ENCODE measurements at regions not wholly inside any gene's neighbourhood (a gene's known extent, or its start where the extent isn't known, plus 50 kb on each side); places are given as distances from the start of the nearest gene placed in this dataset.
"Not testable (repeated sequence)": the region's sequence is repeated elsewhere in the genome, so short reads cannot be mapped to it uniquely, and the experiment has no call there.

DNA sequence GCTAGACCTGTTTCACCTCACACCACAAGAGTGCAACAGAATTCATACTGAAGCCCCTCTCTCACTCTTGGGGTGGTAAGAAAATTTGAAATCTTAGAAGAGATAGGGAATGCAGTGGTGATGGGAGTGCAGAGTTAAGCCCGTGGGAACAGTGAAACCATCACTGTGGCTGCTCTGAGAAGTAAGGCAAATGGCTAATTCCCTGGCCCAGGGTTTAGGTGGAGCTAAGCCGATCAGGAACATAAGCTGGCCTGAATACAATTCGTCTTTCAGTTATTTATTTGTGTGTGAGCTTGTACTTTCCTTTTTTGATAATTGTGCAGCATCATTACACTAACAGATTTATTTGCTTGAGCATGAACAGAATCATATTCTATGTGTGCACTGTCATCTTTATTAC is 1070.6 kb downstream of the STPG2 start:
- intact Hi-C loops (cut with DNase I) = no loop called here
- ATAC-seq (no peak), DNase-seq (ENCODE audit: low spot score) (no peak)

DNA sequence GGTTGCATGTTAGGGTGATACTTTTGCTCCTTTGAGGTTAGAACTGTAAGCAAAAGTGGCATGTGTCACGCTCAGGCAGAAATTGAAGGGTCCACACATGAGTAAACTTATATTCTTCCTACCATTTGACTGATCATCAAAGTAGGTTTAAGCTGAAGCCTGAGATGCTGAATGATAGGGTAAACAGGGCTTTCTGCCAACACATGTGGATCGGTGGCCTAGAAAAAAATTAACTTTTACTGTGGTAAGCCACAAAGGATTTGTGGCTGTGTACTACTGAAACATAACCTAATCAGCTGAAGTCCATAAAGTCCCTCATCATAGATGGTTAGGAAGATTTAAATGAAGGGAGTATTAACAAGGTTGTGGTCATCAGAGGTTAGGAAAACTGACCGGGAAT is 1070.1 kb downstream of the STPG2 start:
- no peak for DNase-seq (ENCODE audit: low spot score)
- intact Hi-C loops (cut with DNase I) = no loop called here
- ATAC-seq = no peak

DNA sequence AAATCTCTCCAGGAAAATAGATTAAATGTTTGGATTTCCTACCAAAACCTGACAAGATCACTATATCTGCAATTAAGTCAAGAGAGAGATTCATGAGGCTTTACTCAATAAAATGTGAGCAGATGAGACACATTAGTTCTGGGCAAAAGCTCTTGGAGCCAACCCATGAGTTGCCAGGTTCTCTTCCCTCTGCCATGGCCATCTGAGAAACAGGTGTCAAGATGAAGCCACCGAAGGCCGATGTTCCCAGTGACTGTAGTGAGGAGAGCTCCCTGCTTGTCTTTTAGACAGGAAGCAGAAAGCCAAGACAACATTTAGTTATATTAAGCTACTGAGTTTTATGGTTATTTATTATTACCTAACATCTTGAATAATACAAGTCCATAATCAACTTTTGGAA is 1068.7 kb downstream of the STPG2 start:
- ATAC-seq = no peak
- intact Hi-C loops (cut with DNase I) = no loop called here
- no peak for DNase-seq (ENCODE audit: low spot score)

DNA sequence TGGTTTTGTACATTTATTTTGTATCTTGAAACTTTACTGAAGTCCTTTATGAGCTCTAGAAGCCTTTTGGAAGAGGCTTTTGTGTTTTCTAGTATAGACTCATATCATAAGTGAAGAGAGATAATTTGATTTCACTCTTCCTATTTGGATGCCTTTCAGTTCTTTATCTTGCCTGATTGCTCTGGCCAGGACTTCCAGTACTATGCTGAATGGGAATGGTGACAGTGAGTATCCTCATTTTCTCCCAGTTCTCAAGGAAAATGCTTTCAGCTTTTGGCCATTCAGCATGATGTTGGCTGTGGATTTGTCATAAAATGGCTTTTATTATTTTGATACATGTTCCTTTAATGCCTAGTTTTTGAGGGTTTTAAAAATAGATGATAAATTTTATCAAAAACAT is 1061.3 kb downstream of the STPG2 start:
- intact Hi-C loops (cut with DNase I) = no loop called here

DNA sequence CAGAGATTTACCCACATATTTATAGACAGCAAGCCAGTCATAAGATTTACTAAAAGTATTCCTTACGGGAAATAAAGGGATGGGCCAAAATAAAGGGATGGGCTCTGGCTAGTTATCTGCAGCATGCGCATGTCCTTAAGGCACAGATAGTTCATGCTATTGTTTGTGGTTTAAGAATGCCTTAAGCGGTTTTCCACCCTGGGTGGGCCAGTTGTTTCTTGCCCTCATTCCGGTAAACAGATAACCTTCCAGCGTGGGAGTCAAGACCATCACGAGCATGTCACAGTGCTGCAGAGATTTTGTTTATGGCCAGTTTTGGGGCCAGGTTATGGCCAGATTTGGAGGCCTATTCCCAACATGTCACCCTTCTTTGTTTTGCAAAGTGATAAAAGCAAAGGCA is 1046.2 kb downstream of the STPG2 start:
- intact Hi-C loops (cut with DNase I); ATAC-seq; DNase-seq (ENCODE audit: low spot score): not testable (repeated sequence)

More for the DNA sequence above, 1061.3 kb downstream of the STPG2 start:
- DNase-seq (ENCODE audit: low spot score) (no peak), ATAC-seq (no peak)

DNA sequence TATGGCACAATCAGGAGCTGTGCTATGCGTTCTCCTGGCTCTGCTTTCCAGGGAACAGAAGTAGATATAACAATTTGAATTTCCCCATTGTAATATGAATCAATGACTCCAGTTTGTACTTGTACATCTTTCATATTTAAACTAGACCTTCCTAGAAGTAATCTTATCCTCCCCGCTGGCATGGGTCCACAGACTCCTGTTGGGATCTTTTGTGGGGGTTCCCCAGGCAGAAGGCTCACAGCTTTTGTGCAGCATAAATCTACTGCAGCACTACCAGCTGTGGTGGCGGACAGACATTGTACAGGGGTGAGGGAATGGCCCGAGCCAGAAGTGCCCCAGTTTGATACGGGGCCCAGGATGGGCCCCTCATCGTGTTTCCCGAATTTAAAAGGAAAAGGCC is 1042.1 kb downstream of the STPG2 start:
- ATAC-seq = not testable (repeated sequence)

DNA sequence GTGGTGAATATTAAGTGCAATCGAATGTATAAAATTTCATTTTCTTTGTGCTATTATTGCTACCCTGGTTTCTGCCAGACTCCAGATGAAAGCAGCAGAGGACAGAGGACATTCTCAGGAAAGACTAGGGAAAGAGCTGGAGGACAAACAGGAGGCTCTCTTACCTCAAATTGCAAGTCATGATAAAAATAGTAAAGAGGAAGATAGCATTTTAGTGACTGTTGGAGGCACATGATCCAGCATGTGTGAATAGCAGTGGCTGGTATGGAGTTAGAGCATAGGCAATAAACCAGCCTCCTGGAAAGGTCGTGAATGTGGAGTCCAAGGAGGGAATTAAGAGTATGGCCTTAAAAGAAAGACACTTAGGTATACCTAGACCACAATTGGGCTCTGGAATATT is 1040.0 kb downstream of the STPG2 start:
- intact Hi-C loops (cut with DNase I) = no loop called here
- no peak for ATAC-seq
- DNase-seq (ENCODE audit: low spot score) = no peak

More for the DNA sequence above, 1042.1 kb downstream of the STPG2 start:
- intact Hi-C loops (cut with DNase I); DNase-seq (ENCODE audit: low spot score): not testable (repeated sequence)

DNA sequence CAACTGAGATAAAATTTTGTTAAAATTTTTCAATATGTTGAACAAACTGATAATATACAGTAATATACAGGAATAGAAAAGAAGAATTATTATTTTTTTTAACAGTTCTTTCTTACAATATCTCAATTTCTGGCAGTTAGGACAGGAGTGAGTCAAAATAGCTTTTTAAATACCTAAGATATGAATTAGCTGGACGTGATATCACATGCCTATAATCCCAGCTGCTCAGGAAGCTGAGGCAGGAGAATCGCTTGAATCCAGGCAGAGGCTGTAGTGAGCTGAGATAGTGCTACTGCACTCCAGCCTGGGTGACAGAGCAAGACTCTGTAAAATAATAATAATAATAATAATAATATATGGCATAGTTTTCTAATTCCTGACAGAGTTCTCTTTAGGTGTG is 1039.3 kb downstream of the STPG2 start:
- intact Hi-C loops (cut with DNase I) = no loop called here
- ATAC-seq (no peak), DNase-seq (ENCODE audit: low spot score) (no peak)

DNA sequence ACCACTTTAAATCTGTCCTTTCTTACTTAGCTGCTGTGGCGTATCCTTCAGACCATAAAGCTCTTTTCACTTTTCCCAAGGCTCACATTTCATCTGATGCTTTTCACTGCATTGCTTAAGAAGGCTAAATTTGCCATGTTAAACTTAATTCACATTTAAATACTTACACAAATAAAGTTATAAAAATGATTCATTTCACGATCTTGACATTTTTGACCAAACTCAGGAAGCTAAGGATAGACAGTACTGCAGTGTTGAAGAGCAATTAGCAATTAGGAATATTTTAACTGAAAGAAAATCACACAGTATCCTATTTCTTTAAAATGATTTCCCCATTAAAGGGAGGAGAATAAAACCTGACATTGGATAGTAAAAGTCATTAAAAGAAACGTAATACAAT is 1038.6 kb downstream of the STPG2 start:
- no peak for ATAC-seq

DNA sequence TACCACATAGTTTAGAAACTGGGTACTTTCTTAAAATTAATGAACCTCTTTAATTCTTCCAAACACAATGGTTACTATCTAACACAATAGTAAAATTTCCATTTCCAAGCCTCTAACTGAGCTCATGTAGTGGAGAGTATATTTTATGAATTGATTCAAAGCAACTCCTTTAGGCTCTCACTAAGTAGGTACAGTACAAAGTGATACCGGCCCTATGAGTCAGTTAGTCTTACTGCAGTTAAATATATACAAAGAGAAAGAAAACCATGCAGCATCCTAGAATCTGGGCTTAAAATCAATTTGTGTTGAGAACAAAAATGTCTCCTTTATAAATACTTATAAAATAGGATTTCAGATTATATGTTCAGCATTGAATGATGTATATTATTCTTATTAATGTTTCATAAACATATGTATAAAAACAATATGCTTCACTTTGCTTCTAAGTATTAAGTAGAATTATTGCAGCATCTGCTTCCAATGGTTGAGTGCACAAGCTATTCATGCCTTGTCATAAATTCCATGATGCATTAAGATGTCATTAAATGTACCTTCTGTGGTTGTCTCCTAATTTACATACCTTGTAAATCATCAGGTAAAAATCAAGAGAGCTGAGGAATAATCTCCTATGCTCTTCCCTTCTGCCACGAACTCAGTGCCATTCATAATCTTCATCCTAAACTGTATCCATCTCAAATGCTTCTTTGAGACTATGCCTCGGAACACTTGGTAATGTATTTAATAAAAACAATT is 1037.8 kb downstream of the STPG2 start:
- ATAC-seq = no peak
- intact Hi-C loops (cut with DNase I) = no loop called here
- no peak for DNase-seq (ENCODE audit: low spot score)

More for the DNA sequence above, 1038.6 kb downstream of the STPG2 start:
- DNase-seq (ENCODE audit: low spot score) = no peak
- intact Hi-C loops (cut with DNase I) = no loop called here

DNA sequence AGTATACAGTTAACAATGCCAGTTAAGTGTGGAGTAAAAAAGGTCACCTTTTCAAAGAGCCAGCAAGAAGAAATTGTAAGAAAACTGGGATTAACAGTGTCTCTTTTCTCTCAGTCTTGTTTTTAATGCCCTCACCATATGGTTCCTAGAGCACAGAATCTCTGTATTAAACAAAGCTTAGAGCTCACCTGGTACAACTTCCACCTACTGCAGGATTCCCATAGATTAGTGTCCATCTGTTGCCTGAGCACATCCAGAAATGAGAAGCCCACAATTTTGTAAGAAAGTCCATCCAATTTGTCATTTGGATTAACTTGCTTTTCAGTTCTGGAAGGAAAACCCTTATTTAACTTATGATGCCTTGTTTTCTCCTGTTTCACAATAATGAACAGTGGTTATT is 1037.1 kb downstream of the STPG2 start:
- DNase-seq (ENCODE audit: low spot score) (no peak), ATAC-seq (no peak)
- intact Hi-C loops (cut with DNase I) = no loop called here

DNA sequence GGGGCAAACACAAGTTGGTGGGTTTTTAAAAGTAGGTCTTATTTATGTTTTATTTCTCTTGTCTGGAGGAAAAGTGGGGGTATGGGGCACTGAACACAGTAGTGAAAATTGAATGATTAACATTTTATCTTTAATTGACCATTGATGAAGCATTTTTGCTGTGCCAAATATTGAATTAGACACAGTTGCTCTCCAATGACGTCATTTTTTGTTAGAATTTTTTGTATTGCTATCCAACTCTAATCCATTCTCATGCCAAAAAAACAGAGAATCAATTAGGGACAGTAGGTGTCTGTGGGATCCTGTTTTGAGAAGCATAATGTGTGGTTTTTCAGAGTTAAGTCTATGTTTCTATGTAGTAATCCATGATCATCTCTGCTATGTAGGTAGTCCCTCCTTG is 1032.8 kb downstream of the STPG2 start:
- ATAC-seq (no peak), DNase-seq (ENCODE audit: low spot score) (no peak)
- intact Hi-C loops (cut with DNase I) = no loop called here

DNA sequence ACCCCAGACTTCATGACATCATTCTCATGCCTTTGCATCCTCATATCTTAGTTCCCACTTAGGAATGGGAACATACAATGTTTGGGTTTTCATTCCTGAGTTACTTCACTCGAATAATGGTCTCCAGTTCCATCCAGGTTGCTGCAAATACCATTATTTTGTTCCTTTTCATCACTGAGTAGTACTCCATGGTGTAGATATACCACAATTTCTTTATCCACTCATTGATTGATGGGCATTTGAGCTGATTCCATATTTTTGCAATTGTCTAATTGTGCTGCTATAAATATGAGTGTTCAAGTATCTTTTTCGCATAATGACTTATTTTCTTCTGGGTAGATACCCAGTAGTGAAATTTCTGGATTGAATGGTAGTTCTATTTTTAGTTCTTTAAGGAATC is 1026.8 kb downstream of the STPG2 start:
- ATAC-seq (no peak), DNase-seq (ENCODE audit: low spot score) (no peak)
- intact Hi-C loops (cut with DNase I) = no loop called here

DNA sequence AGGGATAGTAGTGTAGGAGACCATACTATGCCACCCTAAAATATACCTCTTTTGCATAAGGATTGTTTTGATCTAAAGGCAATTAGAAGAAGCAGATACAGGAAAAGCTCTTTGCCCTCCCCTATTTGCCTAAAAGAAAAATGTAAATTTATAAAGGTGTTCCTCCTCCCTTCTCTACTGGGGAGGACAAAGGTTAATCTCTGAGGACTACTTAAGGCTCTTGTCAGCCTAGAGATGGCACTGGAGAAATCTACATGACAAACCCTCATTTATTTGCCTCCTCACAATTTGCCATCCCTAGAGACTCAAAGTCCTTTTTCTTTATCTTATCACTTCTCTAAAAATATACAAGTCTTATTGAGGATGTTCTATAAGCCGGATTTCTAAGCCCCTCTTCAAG is 1021.8 kb downstream of the STPG2 start:
- DNase-seq (ENCODE audit: low spot score) = no peak
- no peak for ATAC-seq
- intact Hi-C loops (cut with DNase I) = no loop called here

DNA sequence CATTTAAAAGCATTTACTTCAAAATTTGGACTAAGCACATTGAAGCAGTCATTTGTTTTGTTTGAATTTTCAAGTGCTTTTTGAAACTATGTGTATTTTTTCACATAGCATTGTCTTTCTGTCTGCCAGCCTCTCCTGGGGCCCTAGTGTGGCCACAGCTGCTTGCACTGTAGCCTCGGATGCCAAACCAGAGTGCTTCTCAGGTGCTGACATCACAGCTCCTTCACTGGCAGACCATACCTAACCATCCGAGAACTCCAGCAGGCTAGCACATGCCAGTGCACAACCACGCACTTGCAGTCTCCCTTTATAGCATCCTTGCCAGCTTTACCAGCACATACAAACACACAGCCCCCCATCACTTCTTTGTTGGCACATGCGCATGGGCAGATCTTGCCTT is 1019.7 kb downstream of the STPG2 start:
- DNase-seq (ENCODE audit: low spot score) (no peak), ATAC-seq (no peak)
- intact Hi-C loops (cut with DNase I) = no loop called here

DNA sequence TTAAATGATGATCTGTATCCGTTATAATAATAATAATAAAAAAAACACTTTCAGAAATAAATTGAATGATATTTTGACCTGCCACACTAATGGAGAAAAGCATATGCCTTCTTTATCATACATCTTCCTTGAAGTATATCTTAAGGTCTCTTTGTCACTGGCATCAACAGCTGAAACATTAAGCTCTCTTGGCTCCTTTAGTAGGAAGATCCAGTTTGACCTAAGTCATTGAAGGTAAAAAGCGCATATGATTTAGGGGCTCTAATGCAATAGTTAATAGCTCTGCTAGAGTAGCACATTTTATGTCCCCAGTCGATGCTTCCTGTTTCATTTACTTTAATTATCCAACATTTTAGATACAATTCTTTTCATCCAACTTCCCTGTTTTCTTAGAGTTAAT is 1010.8 kb downstream of the STPG2 start:
- ATAC-seq = no peak
- intact Hi-C loops (cut with DNase I) = no loop called here
- no peak for DNase-seq (ENCODE audit: low spot score)

DNA sequence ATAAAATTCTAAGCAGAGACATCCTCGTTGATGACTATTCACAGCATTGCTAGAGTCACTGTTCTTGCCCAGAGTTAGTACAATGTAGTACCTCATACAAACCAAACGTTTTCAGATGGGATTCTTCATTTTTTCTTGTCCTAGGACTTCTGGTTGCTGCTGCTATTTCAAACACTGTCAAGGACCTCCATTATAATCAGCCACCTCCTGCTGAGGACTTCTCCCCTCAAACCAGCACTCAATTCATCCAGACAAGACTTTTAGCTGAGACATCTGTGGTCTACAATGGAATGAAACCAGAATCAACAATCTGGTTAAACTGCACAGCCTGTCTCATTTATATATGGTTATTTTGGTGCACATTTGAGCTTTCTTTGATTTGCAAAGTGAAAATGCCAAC is 1008.8 kb downstream of the STPG2 start:
- no peak for ATAC-seq
- DNase-seq (ENCODE audit: low spot score) = no peak
- intact Hi-C loops (cut with DNase I) = no loop called here

DNA sequence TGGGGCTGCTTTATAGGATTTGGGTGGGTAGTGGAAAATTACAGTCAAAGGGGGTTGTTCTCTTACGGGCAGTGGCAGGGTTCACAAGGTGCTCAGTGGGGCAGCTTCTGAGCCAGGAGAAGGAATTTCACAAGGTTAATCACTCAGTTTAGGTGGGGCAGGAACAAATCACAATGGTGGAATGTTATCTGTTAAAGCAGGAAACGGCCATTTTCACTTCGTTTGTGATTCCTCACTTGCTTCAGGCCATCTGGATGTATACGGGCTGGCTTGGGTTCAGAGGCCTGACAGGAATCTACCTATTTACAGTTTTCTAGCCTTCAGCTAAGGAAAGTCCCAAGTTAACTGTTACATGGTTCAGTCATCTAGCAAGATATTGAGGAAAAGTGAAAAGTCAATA is 1003.5 kb downstream of the STPG2 start:
- intact Hi-C loops (cut with DNase I) = no loop called here
- no peak for ATAC-seq
- no peak for DNase-seq (ENCODE audit: low spot score)

DNA sequence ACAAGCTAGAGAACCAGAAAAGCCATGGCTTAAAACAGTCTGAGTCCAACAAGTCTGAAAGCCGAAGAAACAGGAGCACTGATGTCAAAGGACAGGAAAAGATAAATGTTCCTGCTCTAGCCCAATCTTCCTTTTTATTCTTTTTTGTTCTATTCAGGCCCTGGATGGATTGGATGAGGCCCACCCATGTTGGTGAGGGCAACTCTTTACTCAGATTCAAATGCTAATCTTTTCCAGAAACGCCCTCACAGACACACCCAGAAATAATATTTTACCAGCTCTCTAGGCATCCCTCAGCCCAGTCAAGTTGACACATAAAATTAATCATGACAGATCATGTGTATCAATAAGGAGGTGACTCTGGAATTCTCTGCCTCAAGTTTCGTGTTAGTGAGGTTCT is 1002.7 kb downstream of the STPG2 start:
- ATAC-seq = no peak
- DNase-seq (ENCODE audit: low spot score) = no peak
- intact Hi-C loops (cut with DNase I) = no loop called here

DNA sequence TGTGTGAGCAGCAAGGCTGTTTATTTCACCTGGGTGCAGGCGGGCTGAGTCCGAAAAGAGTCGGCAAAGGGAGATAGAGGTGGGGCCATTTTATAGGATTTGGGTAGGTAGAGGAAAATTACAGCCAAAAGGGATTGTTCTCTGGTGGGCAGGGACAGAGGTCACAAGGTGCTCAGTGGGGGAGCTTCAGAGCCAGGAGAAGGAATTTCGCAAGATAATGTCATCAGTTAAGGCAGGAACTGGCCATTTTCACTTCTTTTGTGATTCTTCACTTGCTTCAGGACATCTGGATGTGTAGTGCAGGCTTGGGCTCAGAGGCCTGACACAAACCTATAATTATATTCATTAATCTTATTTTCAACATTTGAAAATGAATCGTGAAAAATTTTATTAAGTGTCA is 1001.9 kb downstream of the STPG2 start:
- DNase-seq (ENCODE audit: low spot score); ATAC-seq; intact Hi-C loops (cut with DNase I): not testable (repeated sequence)

DNA sequence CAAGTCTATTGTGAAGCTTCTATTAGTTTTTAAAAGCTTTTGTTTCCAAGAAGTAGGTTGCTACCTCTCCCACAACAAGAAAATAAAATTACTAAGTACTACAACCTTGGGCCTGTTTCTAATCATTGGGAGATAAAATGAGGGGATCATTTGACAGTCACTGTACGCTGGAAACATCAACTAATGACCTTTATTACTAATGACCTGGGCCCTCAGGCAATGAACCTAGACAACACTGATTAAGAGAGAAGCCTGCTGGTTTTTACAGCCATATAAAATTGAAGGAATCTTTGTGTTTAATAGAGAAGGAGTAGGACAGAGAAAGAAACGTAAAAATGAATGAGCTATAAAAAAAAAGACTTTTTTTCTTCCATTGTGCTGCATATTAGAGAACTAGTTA is 1000.9 kb downstream of the STPG2 start:
- no peak for DNase-seq (ENCODE audit: low spot score)
- intact Hi-C loops (cut with DNase I) = no loop called here
- no peak for ATAC-seq

Data from sciatic nerve (tissue), 2 donors.